Neural cell (in vitro differentiated cells): ENCODE measurements at regions not wholly inside any gene's neighbourhood (a gene's known extent, or its start where the extent isn't known, plus 50 kb on each side); places are given as distances from the start of the nearest gene placed in this dataset.

Experiments
- H2AFZ ChIP-seq: fragments of 200-600, 300-800 bp; sonication (generic), shearing (Covaris generic); 2 replicates; pipeline ENCODE4 v1.6.0; 2014; ENCODE audit warnings: low read depth, mild to moderate bottlenecking, antibody characterized with exemption, low read length, moderate library complexity
- H3F3A ChIP-seq: fragments of 200-600 bp; shearing (Covaris generic); 2 replicates; pipeline ENCODE4 v1.6.1; 2016; ENCODE audit warnings: mild to moderate bottlenecking, moderate library complexity, mixed read lengths, antibody characterized with exemption, low read length; ENCODE audit not compliant: insufficient read depth, poor library complexity, severe bottlenecking
- H3K27ac ChIP-seq: fragments of 200-600, 300-800 bp; sonication (generic), shearing (Covaris generic); 2 replicates; pipeline ENCODE4 v1.5.1; 2014; ENCODE audit warnings: mild to moderate bottlenecking, low read length, moderate library complexity
- H3K27me3 ChIP-seq: fragments of 300-800, 200-600 bp; sonication (generic), shearing (Covaris generic); 2 replicates; pipeline ENCODE4 v1.6.0; 2014; ENCODE audit warnings: mild to moderate bottlenecking, low read depth, low read length, moderate library complexity; ENCODE audit not compliant: insufficient read depth
- H3K36me3 ChIP-seq: fragments of 300-800, 200-600 bp; sonication (generic), shearing (Covaris generic); 2 replicates; pipeline ENCODE4 v1.5.1; 2014; ENCODE audit warnings: mild to moderate bottlenecking, antibody characterized with exemption, low read length, moderate library complexity; ENCODE audit not compliant: insufficient read depth
- H3K4me2 ChIP-seq: fragments of 300-800, 200-600 bp; sonication (generic), shearing (Covaris generic); 2 replicates; pipeline ENCODE4 v1.6.0; 2014; ENCODE audit warnings: mild to moderate bottlenecking, low read length
- H3K4me3 ChIP-seq: fragments of 300-800, 200-600 bp; sonication (generic), shearing (Covaris generic); 2 replicates; pipeline ENCODE4 v1.5.1; 2014; ENCODE audit warnings: mild to moderate bottlenecking, low read length, moderate library complexity
- H3K79me2 ChIP-seq: fragments of 200-600 bp; shearing (Covaris generic); replicated peaks from 2 replicates; pipeline ENCODE4 v1.6.0; 2014; ENCODE audit warnings: mild to moderate bottlenecking, low read length, moderate library complexity; ENCODE audit not compliant: insufficient read depth
- H3K9ac ChIP-seq: fragments of 300-800, 200-600 bp; sonication (generic), shearing (Covaris generic); 2 replicates; pipeline ENCODE4 v1.6.1; 2016; ENCODE audit warnings: mild to moderate bottlenecking, low read length, mixed read lengths
- H3K9me2 ChIP-seq: fragments of 200-600 bp; shearing (Covaris generic); 2 replicates; pipeline ENCODE4 v1.6.1; 2016; ENCODE audit warnings: mild to moderate bottlenecking, low read length, mixed read lengths; ENCODE audit not compliant: insufficient read depth
- H3K9me3 ChIP-seq: fragments of 200-600, 300-800 bp; sonication (generic), shearing (Covaris generic); 2 replicates; pipeline ENCODE4 v1.6.1; 2016; ENCODE audit warnings: mild to moderate bottlenecking, mixed run types, low read length, moderate library complexity, mixed read lengths
- H4K20me1 ChIP-seq: fragments of 200-600 bp; shearing (Covaris generic); 2 replicates; pipeline ENCODE4 v1.6.1; 2016; ENCODE audit warnings: mild to moderate bottlenecking, mixed run types; ENCODE audit not compliant: insufficient read depth
- EP300 ChIP-seq: fragments of 450-650 bp; conservative IDR thresholded peaks from 2 replicates; pipeline ENCODE4 v1.6.1; 2014; ENCODE audit warnings: antibody characterized with exemption, mild to moderate bottlenecking, moderate library complexity; ENCODE audit not compliant: poor library complexity, severe bottlenecking
- EZH2 ChIP-seq: fragments of 200-600, 300-800 bp; shearing (Covaris generic), sonication (generic); IDR thresholded peaks from 2 replicates; pipeline ENCODE4 v1.6.1; 2014; ENCODE audit warnings: antibody characterized with exemption, low read length, borderline replicate concordance, mild to moderate bottlenecking; ENCODE audit not compliant: insufficient read depth, poor library complexity, severe bottlenecking
- MXI1 ChIP-seq: fragments of 450-650 bp; conservative IDR thresholded peaks from 2 replicates; pipeline ENCODE4 v1.6.1; 2014; ENCODE audit warnings: antibody characterized with exemption, mild to moderate bottlenecking; ENCODE audit not compliant: poor library complexity, severe bottlenecking
- POLR2AphosphoS5 ChIP-seq: IDR thresholded peaks from 2 replicates; pipeline ENCODE4 v1.6.1; 2012
- RAD21 ChIP-seq: fragments of 450-650 bp; conservative IDR thresholded peaks from 2 replicates; pipeline ENCODE4 v1.6.1; 2014; ENCODE audit warnings: antibody characterized with exemption, mild to moderate bottlenecking, moderate library complexity
- SMC3 ChIP-seq: fragments of 450-650 bp; conservative IDR thresholded peaks from 2 replicates; pipeline ENCODE4 v1.6.1; 2014; ENCODE audit warnings: antibody characterized with exemption, mild to moderate bottlenecking, moderate library complexity; ENCODE audit not compliant: poor library complexity
- TAF1 ChIP-seq: IDR thresholded peaks from 2 replicates; pipeline ENCODE4 v1.6.1; 2012; ENCODE audit warnings: low read depth
- TF ChIP-seq, protein P1 (sequence below): fragments of 450-650 bp; IDR thresholded peaks from 2 replicates; pipeline ENCODE4 v1.5.1; 2014; ENCODE audit warnings: antibody characterized with exemption, mild to moderate bottlenecking, moderate library complexity; ENCODE audit not compliant: poor library complexity, severe bottlenecking
- TF ChIP-seq, protein P2 (sequence below): IDR thresholded peaks from 2 replicates; pipeline ENCODE4 v1.6.1; 2012; ENCODE audit warnings: borderline replicate concordance

DNA sequence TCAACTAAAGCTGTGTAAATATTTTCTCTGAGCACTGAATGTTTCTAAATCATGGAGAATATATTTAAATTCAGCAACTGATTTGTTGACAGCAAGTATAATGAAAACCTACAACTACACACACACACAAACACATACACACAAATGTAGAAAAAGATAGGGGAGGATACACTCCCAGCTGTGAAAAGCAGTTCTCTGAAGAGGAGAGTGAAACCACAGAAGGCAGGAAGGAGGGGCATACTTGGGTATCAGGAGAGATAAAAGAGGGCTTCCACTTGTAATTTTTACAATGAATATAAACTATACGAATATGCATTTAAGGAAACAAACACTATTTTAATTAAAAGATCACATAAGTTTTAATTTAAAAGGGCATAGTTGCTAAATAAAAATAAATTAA, 227.8 kb upstream of the SLC24A2 start:
- Histone ChIP-seq H3K9me2 (no peaks in the 10 kb centered on the region), H3K4me2 (no peak overlapping the region), H3K4me3 (no peak overlapping the region), H3K27me3 (no peaks in the 10 kb centered on the region), H3K27ac (no peak overlapping the region), H3K9me3 (no peaks in the 10 kb centered on the region), H2AFZ (no peak overlapping the region), H3K9ac (no peak overlapping the region), H3K36me3 (no peaks in the 10 kb centered on the region), H3F3A (no peaks in the 10 kb centered on the region), H4K20me1 (no peaks in the 10 kb centered on the region), H3K79me2 (no peaks in the 10 kb centered on the region)
- no peak for TF ChIP-seq TAF1
- TF ChIP-seq EP300: no peak
- TF ChIP-seq EZH2: no peak
- TF ChIP-seq, protein P1, sequence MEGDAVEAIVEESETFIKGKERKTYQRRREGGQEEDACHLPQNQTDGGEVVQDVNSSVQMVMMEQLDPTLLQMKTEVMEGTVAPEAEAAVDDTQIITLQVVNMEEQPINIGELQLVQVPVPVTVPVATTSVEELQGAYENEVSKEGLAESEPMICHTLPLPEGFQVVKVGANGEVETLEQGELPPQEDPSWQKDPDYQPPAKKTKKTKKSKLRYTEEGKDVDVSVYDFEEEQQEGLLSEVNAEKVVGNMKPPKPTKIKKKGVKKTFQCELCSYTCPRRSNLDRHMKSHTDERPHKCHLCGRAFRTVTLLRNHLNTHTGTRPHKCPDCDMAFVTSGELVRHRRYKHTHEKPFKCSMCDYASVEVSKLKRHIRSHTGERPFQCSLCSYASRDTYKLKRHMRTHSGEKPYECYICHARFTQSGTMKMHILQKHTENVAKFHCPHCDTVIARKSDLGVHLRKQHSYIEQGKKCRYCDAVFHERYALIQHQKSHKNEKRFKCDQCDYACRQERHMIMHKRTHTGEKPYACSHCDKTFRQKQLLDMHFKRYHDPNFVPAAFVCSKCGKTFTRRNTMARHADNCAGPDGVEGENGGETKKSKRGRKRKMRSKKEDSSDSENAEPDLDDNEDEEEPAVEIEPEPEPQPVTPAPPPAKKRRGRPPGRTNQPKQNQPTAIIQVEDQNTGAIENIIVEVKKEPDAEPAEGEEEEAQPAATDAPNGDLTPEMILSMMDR: no peak
- TF ChIP-seq, protein P2, sequence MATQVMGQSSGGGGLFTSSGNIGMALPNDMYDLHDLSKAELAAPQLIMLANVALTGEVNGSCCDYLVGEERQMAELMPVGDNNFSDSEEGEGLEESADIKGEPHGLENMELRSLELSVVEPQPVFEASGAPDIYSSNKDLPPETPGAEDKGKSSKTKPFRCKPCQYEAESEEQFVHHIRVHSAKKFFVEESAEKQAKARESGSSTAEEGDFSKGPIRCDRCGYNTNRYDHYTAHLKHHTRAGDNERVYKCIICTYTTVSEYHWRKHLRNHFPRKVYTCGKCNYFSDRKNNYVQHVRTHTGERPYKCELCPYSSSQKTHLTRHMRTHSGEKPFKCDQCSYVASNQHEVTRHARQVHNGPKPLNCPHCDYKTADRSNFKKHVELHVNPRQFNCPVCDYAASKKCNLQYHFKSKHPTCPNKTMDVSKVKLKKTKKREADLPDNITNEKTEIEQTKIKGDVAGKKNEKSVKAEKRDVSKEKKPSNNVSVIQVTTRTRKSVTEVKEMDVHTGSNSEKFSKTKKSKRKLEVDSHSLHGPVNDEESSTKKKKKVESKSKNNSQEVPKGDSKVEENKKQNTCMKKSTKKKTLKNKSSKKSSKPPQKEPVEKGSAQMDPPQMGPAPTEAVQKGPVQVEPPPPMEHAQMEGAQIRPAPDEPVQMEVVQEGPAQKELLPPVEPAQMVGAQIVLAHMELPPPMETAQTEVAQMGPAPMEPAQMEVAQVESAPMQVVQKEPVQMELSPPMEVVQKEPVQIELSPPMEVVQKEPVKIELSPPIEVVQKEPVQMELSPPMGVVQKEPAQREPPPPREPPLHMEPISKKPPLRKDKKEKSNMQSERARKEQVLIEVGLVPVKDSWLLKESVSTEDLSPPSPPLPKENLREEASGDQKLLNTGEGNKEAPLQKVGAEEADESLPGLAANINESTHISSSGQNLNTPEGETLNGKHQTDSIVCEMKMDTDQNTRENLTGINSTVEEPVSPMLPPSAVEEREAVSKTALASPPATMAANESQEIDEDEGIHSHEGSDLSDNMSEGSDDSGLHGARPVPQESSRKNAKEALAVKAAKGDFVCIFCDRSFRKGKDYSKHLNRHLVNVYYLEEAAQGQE: no peak
- no peak for TF ChIP-seq RAD21
- no peak for TF ChIP-seq MXI1

GRCh38 chr9:20015427-20015931, 226.6 kb upstream of the SLC24A2 start:
- H4K20me1 ChIP-seq: no peaks in the 10 kb centered on the region
- no peak overlapping the region for H3K4me3 ChIP-seq
- H3K36me3 ChIP-seq: no peaks in the 10 kb centered on the region
- H3K4me2 ChIP-seq: no peak overlapping the region
- H3K27me3 ChIP-seq: no peaks in the 10 kb centered on the region
- H3K79me2 ChIP-seq: no peaks in the 10 kb centered on the region
- TF ChIP-seq EP300 (no peak), TAF1 (no peak), POLR2AphosphoS5 (no peak), EZH2 (no peak), SMC3 (no peak), RAD21 (no peak), MXI1 (no peak)
- TF ChIP-seq, protein P2: no peak
- TF ChIP-seq, protein P1: no peak
- H3K9me2 ChIP-seq: no peaks in the 10 kb centered on the region
- H3K9ac ChIP-seq: no peak overlapping the region
- no peaks in the 10 kb centered on the region for H3K9me3 ChIP-seq
- H2AFZ ChIP-seq: no peak overlapping the region
- no peaks in the 10 kb centered on the region for H3F3A ChIP-seq
- H3K27ac ChIP-seq: no peak overlapping the region
